Heart right ventricle (tissue), 16 donors: ENCODE measurements at regions not wholly inside any gene's neighbourhood (a gene's known extent, or its start where the extent isn't known, plus 50 kb on each side); places are given as distances from the start of the nearest gene placed in this dataset.

ENCODE experiments used
- ATAC-seq, 8 donors: fragments of 200-7000 bp; cut with Tn5 transposase; one replicate each; pipeline ENCODE4 v1.9.1; 2020; ENCODE audit warnings: mild to moderate bottlenecking in 8 of 8, moderate library complexity in 8 of 8, moderate number of reproducible peaks in 1 of 8
- DNase-seq, 2 donors: peaks; one replicate each; pipeline ENCODE4 v3.0.0-alpha.2; 2020
- H3K27ac ChIP-seq, 10 donors: fragments of 200-600 bp; sonication (generic) in 2 of 10; one replicate each; pipeline versions ENCODE4 v1.5.0 to v1.8.0; 2020 to 2022; ENCODE audit warnings: mild to moderate bottlenecking in 3 of 10
- H3K27me3 ChIP-seq, 7 donors: fragments of 200-600 bp; one replicate each; pipeline ENCODE4 v1.8.0; 2021 to 2022; ENCODE audit warnings: mild to moderate bottlenecking in 2 of 7
- H3K36me3 ChIP-seq, 9 donors: fragments of 200-600 bp; sonication (generic) in 1 of 9; one replicate each; pipeline versions ENCODE4 v1.5.0 to v1.8.0; 2020 to 2022; ENCODE audit warnings: mild to moderate bottlenecking in 2 of 9
- H3K4me1 ChIP-seq, 9 donors: fragments of 200-600 bp; sonication (generic) in 1 of 9; one replicate each; pipeline versions ENCODE4 v1.5.0 to v1.8.0; 2020 to 2022; ENCODE audit warnings: mild to moderate bottlenecking in 4 of 9
- H3K4me3 ChIP-seq, 10 donors: fragments of 200-600 bp; sonication (generic) in 2 of 10; one replicate each; pipeline versions ENCODE4 v1.5.0 to v1.8.0; 2020 to 2022; ENCODE audit warnings: mild to moderate bottlenecking in 7 of 10, moderate library complexity in 2 of 10
- H3K9me3 ChIP-seq, 11 donors: fragments of 200-600 bp in 10 of 11; sonication (generic) in 2 of 11; one replicate each; pipeline versions ENCODE4 v1.5.0 to v1.8.0; 2013 to 2022; ENCODE audit warnings: mild to moderate bottlenecking in 2 of 11, control low read depth in 1 of 11, moderate library complexity in 1 of 11
- CTCF ChIP-seq, 9 donors: fragments of 200-600 bp; sonication (generic) in 2 of 9; IDR thresholded peaks; one replicate each; pipeline versions ENCODE4 v1.5.0 to v1.8.0; 2021 to 2022; ENCODE audit warnings: antibody characterized with exemption in 9 of 9, mild to moderate bottlenecking in 5 of 9, moderate library complexity in 1 of 9
- WGBS, 2 donors: extraction: QIAGEN DNeasy Blood & Tissue Kit; methylation state at CpG; one replicate each; pipeline ENCODE4 v1.1.7; 2013; ENCODE audit warnings: inconsistent platforms in 1 of 2; 5-methylcytosine and 5-hydroxymethylcytosine counted together
- intact Hi-C, 10 donors: fragments of 100-400 bp; cut with DNase I; formaldehyde crosslinking; loops; one replicate each; pipeline versions ENCODE4 v1.11.1 to v1.14.2; 2022
- donor health status: Arrhythmogenic right ventricular cardiomyopathy.
- donor health status: ischemic (EF 13 %, LVEDD 7.1; RV severe dilation, severe dysfunction).
- donor health status: healthy with polysubstance abuse.
- donor health status: DM: no; HTN: yes; CAD: no.
- donor health status: DM: no; HTN: no; CAD: no.
- donor health status: ischemic (EF 25% LVEDD 6.9; RV normal size, moderate dysfunction).
- donor health status: ischemic (EF 25% LVEDD 5.7; RV mildly dilated, moderate dysfunction).
- donor health status: healthy.
- donor health status: DM: yes; HTN: yes; CAD: no.
- donor health status: Ischemic cardiomyopathy.
- donor health status: ischemic (EF 35%, LVEDD 5.7; RV mildly dilated, moderate dysfunction).
- donor health status: nonischemic (EF 11% LVEDD 7.7; RV severe dilation, severe dysfunction).
- donor health status: DM: yes; HTN: yes; CAD: no.
- donor health status: PGD.
- donor health status: ischemic (EF 29% LVEDD 5.4; RV normal size, mild dysfunction).
- donor health status: nonischemic (EF 23%, LVEDD 6.1; RV moderate dilation, normal function).

- ATAC-seq, result no peak
- H3K27ac ChIP-seq, result no peak overlapping the region
- intact Hi-C loops, result no loop called here
- no peaks in the 10 kb centered on the region for H3K9me3 ChIP-seq
- no peak for DNase-seq
- no peak overlapping the region for H3K4me3 ChIP-seq
- no peaks in the 10 kb centered on the region for H3K27me3 ChIP-seq
- no peaks in the 10 kb centered on the region for H3K4me1 ChIP-seq
- H3K36me3 ChIP-seq, result no peaks in the 10 kb centered on the region
- no peak for TF ChIP-seq CTCF (IDR thresholded peaks at IDR 0.05)
Observed at GRCh38 chr6:119894811-119895210, 545.2 kb upstream of the MAN1A1 start.

GRCh38 chr6:119891644-119892043 is 542.1 kb upstream of the MAN1A1 start:
- no peak for ATAC-seq
- H3K27me3 ChIP-seq, result no peaks in the 10 kb centered on the region
- no peak for TF ChIP-seq CTCF (IDR thresholded peaks at IDR 0.05)
- no peak overlapping the region for H3K4me3 ChIP-seq
- intact Hi-C loops, result no loop called here
- WGBS, 2 donors, result 86 to 88% methylated on average over 4 of the region's 4 CpGs
- H3K4me1 ChIP-seq, result no peaks in the 10 kb centered on the region
- no peaks in the 10 kb centered on the region for H3K9me3 ChIP-seq
- no peaks in the 10 kb centered on the region for H3K36me3 ChIP-seq
- no peak overlapping the region for H3K27ac ChIP-seq
- DNase-seq, result no peak

- intact Hi-C loops, result no loop called here
- TF ChIP-seq CTCF (IDR thresholded peaks at IDR 0.05), result no peak
- no peak for DNase-seq
- no peak for ATAC-seq
- H3K4me3 ChIP-seq, result no peak overlapping the region
- H3K4me1 ChIP-seq, result no peaks in the 10 kb centered on the region
- no peaks in the 10 kb centered on the region for H3K36me3 ChIP-seq
- WGBS, 2 donors, result 73 to 75% methylated on average over 1 of the region's 1 CpG
- no peaks in the 10 kb centered on the region for H3K9me3 ChIP-seq
- no peaks in the 10 kb centered on the region for H3K27me3 ChIP-seq
- no peak overlapping the region for H3K27ac ChIP-seq
Observed at GRCh38 chr6:119891206-119891605, 541.6 kb upstream of the MAN1A1 start.

- no peaks in the 10 kb centered on the region for H3K9me3 ChIP-seq
- H3K36me3 ChIP-seq, result no peaks in the 10 kb centered on the region
- no peaks in the 10 kb centered on the region for H3K4me1 ChIP-seq
- no peak overlapping the region for H3K27ac ChIP-seq
- DNase-seq (no peak), ATAC-seq (no peak)
- WGBS, 2 donors, result 69% methylated on average over 1 of the region's 1 CpG
- no peak for TF ChIP-seq CTCF (IDR thresholded peaks at IDR 0.05)
- H3K4me3 ChIP-seq, result no peak overlapping the region
- intact Hi-C loops, result no loop called here
- no peaks in the 10 kb centered on the region for H3K27me3 ChIP-seq
Observed at GRCh38 chr6:119890470-119890869, 540.9 kb upstream of the MAN1A1 start.

- H3K36me3 ChIP-seq, result no peaks in the 10 kb centered on the region
- DNase-seq (no peak), ATAC-seq (no peak)
- no peaks in the 10 kb centered on the region for H3K27me3 ChIP-seq
- no peaks in the 10 kb centered on the region for H3K9me3 ChIP-seq
- TF ChIP-seq CTCF (IDR thresholded peaks at IDR 0.05), result no peak
- no peak overlapping the region for H3K4me3 ChIP-seq
- H3K27ac ChIP-seq, result no peak overlapping the region
- intact Hi-C loops, result no loop called here
- no peaks in the 10 kb centered on the region for H3K4me1 ChIP-seq
Observed at GRCh38 chr6:119887666-119888065, 538.1 kb upstream of the MAN1A1 start.
